ENCODE measurements at regions not wholly inside any gene's neighbourhood (a gene's known extent, or its start where the extent isn't known, plus 50 kb on each side); places are given as distances from the start of the nearest gene placed in this dataset.

GRCh38 chr1:117803318-117803717 is 126.1 kb downstream of the GDAP2 start:
- no peak for DNase-seq (ENCODE audit: low read depth)

- DNase-seq (ENCODE audit: low read depth): no peak
These were observed 119.7 kb downstream of the GDAP2 start for GRCh38 chr1:117809764-117810163.

GRCh38 chr1:117810553-117810952 is 118.9 kb downstream of the GDAP2 start:
- no peak for DNase-seq (ENCODE audit: low read depth)

GRCh38 chr1:117812869-117813511 is 116.4 kb downstream of the GDAP2 start:
- DNase-seq (ENCODE audit: low read depth): no peak
